ENCODE measurements at regions not wholly inside any gene's neighbourhood (a gene's known extent, or its start where the extent isn't known, plus 50 kb on each side); places are given as distances from the start of the nearest gene placed in this dataset.
A peak's percentile ranks its signal among the peaks of the same experiment; 100 is the strongest.

DNA sequence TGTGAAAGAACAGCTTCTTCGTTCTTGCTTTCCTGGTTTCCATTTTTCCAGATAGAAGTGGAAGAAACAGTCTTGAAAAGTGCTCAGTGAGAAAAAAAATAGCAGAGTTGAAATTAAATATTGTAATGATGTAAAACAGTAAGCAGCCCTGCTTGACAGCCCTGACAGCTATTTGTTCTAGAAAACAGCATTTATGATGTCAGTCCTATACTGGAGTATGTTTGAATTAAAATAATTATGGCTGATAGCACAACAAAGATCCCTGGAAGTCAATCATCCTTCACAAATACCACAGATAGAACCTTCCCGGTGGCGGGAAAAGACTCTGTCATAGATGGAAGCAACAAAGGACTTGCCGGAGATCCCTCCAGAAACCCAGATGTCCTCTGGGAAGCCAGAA is 298.0 kb upstream of the TNRC6C start:
- TF ChIP-seq, protein P1, sequence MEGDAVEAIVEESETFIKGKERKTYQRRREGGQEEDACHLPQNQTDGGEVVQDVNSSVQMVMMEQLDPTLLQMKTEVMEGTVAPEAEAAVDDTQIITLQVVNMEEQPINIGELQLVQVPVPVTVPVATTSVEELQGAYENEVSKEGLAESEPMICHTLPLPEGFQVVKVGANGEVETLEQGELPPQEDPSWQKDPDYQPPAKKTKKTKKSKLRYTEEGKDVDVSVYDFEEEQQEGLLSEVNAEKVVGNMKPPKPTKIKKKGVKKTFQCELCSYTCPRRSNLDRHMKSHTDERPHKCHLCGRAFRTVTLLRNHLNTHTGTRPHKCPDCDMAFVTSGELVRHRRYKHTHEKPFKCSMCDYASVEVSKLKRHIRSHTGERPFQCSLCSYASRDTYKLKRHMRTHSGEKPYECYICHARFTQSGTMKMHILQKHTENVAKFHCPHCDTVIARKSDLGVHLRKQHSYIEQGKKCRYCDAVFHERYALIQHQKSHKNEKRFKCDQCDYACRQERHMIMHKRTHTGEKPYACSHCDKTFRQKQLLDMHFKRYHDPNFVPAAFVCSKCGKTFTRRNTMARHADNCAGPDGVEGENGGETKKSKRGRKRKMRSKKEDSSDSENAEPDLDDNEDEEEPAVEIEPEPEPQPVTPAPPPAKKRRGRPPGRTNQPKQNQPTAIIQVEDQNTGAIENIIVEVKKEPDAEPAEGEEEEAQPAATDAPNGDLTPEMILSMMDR (IDR thresholded peaks at IDR 0.05), result no peak
- Mint-ChIP-seq H3K4me3 (no peak overlapping the region), H3K4me1 (ENCODE audit: low read depth) (peaks cover 13% of the 10 kb centered on the region), H3K27me3 (no peaks in the 10 kb centered on the region), H3K9me3 (no peaks in the 10 kb centered on the region), H3K27ac (no peak overlapping the region), H3K36me3 (ENCODE audit: low read depth) (no peaks in the 10 kb centered on the region)
- ATAC-seq (ENCODE audit: poor library complexity), result no peak
- intact Hi-C loops (cut with DNase I, micrococcal nuclease), result loop anchor here in 1 of 2 experiments (5.0 kb wide), 1 partner anchor 48 kb away; no protein-coding TSS in a partner anchor
- Histone ChIP-seq H3K4me1 (ENCODE audit: insufficient read depth, low read length) (no peaks in the 10 kb centered on the region), H3K36me3 (ENCODE audit: insufficient read depth, low read length) (no peaks in the 10 kb centered on the region), H3K27ac (ENCODE audit: low read depth in 1 of 2, low read length in 2 of 2) (no peak overlapping the region), H3K4me3 (ENCODE audit: low read length) (no peak overlapping the region), H3K27me3 (ENCODE audit: control insufficient read depth in 1 of 2, insufficient read depth in 2 of 2, low read length in 2 of 2) (no peaks in the 10 kb centered on the region), H3K9me3 (ENCODE audit: control insufficient read depth in 1 of 2, insufficient read depth in 1 of 2, low read length in 2 of 2) (no peaks in the 10 kb centered on the region)
- ChIA-PET POLR2A (interaction anchor here (0.6 kb wide), 1 partner anchor 932 kb away, joined by 3 read pairs; no protein-coding TSS in a partner anchor), CTCF (no interaction called here)
- DNase-seq, result no peak

DNA sequence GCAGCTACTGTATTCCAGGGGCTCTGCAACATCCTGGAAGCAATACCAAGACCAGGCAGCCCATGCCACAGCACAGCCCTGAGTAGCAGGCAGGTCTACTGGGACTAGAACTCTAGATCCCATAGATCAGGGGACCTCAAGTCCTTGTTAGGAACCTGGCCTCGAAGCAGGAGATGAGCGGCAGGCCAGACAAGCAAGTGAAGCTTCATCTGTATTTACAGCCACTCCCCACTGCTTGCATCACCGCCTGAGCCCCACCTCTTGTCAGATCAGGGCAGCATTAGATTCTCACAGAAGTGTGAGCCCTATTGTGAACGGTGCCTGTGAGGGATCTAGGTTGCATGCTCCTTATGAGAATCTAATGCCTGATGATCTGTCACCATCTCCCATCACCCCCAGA is 295.7 kb upstream of the TNRC6C start:
- H3K4me1 Mint-ChIP-seq (ENCODE audit: low read depth), result peaks cover 36% of the 10 kb centered on the region
- no peak overlapping the region for H3K4me3 Mint-ChIP-seq
- peaks cover 12% of the 10 kb centered on the region for H3K4me1 ChIP-seq (ENCODE audit: insufficient read depth, low read length)
- intact Hi-C loops (cut with DNase I, micrococcal nuclease), result loop anchor here in 1 of 2 experiments (5.0 kb wide), 1 partner anchor 51 kb away; no protein-coding TSS in a partner anchor
- no peaks in the 10 kb centered on the region for H3K36me3 ChIP-seq (ENCODE audit: insufficient read depth, low read length)
- POLR2A ChIA-PET, result no interaction called here
- no peaks in the 10 kb centered on the region for H3K27me3 ChIP-seq (ENCODE audit: control insufficient read depth in 1 of 2, insufficient read depth in 2 of 2, low read length in 2 of 2)
- H3K9me3 ChIP-seq (ENCODE audit: control insufficient read depth in 1 of 2, insufficient read depth in 1 of 2, low read length in 2 of 2), result no peaks in the 10 kb centered on the region
- no peak overlapping the region for H3K27ac ChIP-seq (ENCODE audit: low read depth in 1 of 2, low read length in 2 of 2)
- no peaks in the 10 kb centered on the region for H3K36me3 Mint-ChIP-seq (ENCODE audit: low read depth)
- ATAC-seq (ENCODE audit: poor library complexity) (no peak), DNase-seq (no peak)
- CTCF ChIA-PET, result no interaction called here
- H3K9me3 Mint-ChIP-seq, result peaks cover 3% of the 10 kb centered on the region
- no peak overlapping the region for H3K4me3 ChIP-seq (ENCODE audit: low read length)
- H3K27me3 Mint-ChIP-seq, result no peaks in the 10 kb centered on the region
- TF ChIP-seq, protein P1 (IDR thresholded peaks at IDR 0.05), result no peak
- H3K27ac Mint-ChIP-seq, result no peak overlapping the region

DNA sequence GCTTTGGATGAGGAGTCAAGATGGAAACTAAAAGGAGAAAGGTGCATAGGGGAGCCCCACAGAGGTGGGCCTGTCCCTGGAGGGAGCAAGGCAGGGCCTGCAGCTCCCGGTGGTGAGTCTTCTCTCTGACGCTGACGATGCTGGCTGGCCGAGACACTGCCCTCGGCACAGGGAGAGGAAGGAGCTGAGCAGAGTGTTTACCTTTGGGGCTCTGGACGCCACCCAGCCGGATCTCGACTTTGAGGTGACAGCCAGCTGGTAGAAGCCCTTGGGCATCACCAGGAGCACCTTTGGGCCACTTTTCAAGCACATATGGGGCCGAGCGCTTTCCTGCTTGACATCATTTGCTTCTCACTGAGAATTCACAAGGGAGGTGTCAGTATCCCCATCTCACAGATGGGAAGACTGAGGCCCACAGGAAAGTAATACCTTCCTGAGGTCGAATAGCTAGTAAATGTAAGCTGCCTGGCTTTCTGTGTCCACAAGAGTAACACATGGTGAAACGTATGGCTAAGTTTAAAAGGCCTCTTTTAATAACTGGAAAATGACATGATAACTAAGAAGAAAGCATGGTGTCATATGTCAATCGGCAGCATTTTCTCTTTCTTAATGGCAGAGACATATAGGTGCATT is 294.3 kb upstream of the TNRC6C start:
- POLR2A ChIA-PET, result no interaction called here

More for the DNA sequence above, 294.3 kb upstream of the TNRC6C start:
- ATAC-seq (ENCODE audit: poor library complexity), result no peak
- Mint-ChIP-seq H3K4me3 (no peak overlapping the region), H3K4me1 (ENCODE audit: low read depth) (peaks cover 47% of the 10 kb centered on the region), H3K27ac (peak overlapping the region; percentile 93), H3K9me3 (peaks cover 7% of the 10 kb centered on the region), H3K27me3 (no peaks in the 10 kb centered on the region), H3K36me3 (ENCODE audit: low read depth) (no peaks in the 10 kb centered on the region)
- Histone ChIP-seq H3K4me1 (ENCODE audit: insufficient read depth, low read length) (peaks cover 16% of the 10 kb centered on the region), H3K27ac (ENCODE audit: low read depth in 1 of 2, low read length in 2 of 2) (no peak overlapping the region), H3K36me3 (ENCODE audit: insufficient read depth, low read length) (no peaks in the 10 kb centered on the region), H3K9me3 (ENCODE audit: control insufficient read depth in 1 of 2, insufficient read depth in 1 of 2, low read length in 2 of 2) (peaks cover 0 to 8% of the 10 kb centered on the region in 2 experiments), H3K27me3 (ENCODE audit: control insufficient read depth in 1 of 2, insufficient read depth in 2 of 2, low read length in 2 of 2) (no peaks in the 10 kb centered on the region), H3K4me3 (ENCODE audit: low read length) (no peak overlapping the region)
- CTCF ChIA-PET, result no interaction called here
- intact Hi-C loops (cut with DNase I, micrococcal nuclease), result loop anchor here in 1 of 2 experiments (5.0 kb wide), 1 partner anchor 52 kb away; no protein-coding TSS in a partner anchor
- DNase-seq, result no peak
- TF ChIP-seq, protein P1 (IDR thresholded peaks at IDR 0.05), result no peak
